ENCODE measurements at regions not wholly inside any gene's neighbourhood (a gene's known extent, or its start where the extent isn't known, plus 50 kb on each side); places are given as distances from the start of the nearest gene placed in this dataset.

GRCh38 chr6:159466926-159467325 is 226.1 kb downstream of the SOD2 start:
- H3K27ac Mint-ChIP-seq = no peak overlapping the region
- Histone ChIP-seq H3K4me1 (ENCODE audit: control insufficient read depth in 2 of 2, insufficient read depth in 2 of 2, low read length in 2 of 2) (peaks cover 18 to 45% of the 10 kb centered on the region in 2 donors), H4K20me1 (ENCODE audit: control insufficient read depth, insufficient read depth, low read length, poor library complexity, severe bottlenecking) (no peaks in the 10 kb centered on the region), H3K79me2 (ENCODE audit: control insufficient read depth, insufficient read depth, low read length) (no peaks in the 10 kb centered on the region), H3K4me3 (ENCODE audit: control extremely low read depth in 1 of 5, extremely low read depth in 1 of 5, insufficient read depth in 1 of 5, low read depth in 2 of 5, low read length in 4 of 5) (no peak overlapping the region), H3K27me3 (replicated peaks in 1 of 4; ENCODE audit: control extremely low read depth in 1 of 4, control insufficient read depth in 3 of 4, insufficient read depth in 4 of 4, low read length in 3 of 4) (no peaks in the 10 kb centered on the region), H2AFZ (ENCODE audit: insufficient read depth, low read depth, low read length, poor library complexity, severe bottlenecking) (no peak overlapping the region), H3K9ac (ENCODE audit: low read length) (no peak overlapping the region), H3K36me3 (replicated peaks in 1 of 2; ENCODE audit: control extremely low read depth in 1 of 2, control insufficient read depth in 1 of 2, extremely low read depth in 1 of 2, insufficient read depth in 2 of 2, low read length in 1 of 2) (no peaks in the 10 kb centered on the region), H3K27ac (ENCODE audit: low read length in 2 of 2) (peak overlapping the region in 1 of 2 donors; percentile 7), H3K9me3 (ENCODE audit: control extremely low read depth in 1 of 3, control insufficient read depth in 2 of 3, insufficient read depth in 1 of 3, low read length in 2 of 3) (peaks cover 0 to 11% (median 4%) of the 10 kb centered on the region in 3 donors), H3K4me2 (replicated peaks; ENCODE audit: low read depth, low read length, poor library complexity, severe bottlenecking) (peak overlapping the region; percentile 39)
- ChIA-PET POLR2A (no interaction called here), CTCF (interaction anchor here (0.9 kb wide), 1 partner anchor 293 kb away, joined by 3 read pairs; no protein-coding TSS in a partner anchor)
- DNase-seq (no peak), ATAC-seq (ENCODE audit: low read depth) (no peak)
- 71% methylated on average over 1 of the region's 2 CpGs for WGBS (ENCODE audit: insufficient coverage)
- no peak for TF ChIP-seq EZH2 (IDR thresholded peaks at IDR 0.05; ENCODE audit: borderline replicate concordance, insufficient read depth, low read depth, low read length, poor library complexity, severe bottlenecking)
- TF ChIP-seq, protein P1, sequence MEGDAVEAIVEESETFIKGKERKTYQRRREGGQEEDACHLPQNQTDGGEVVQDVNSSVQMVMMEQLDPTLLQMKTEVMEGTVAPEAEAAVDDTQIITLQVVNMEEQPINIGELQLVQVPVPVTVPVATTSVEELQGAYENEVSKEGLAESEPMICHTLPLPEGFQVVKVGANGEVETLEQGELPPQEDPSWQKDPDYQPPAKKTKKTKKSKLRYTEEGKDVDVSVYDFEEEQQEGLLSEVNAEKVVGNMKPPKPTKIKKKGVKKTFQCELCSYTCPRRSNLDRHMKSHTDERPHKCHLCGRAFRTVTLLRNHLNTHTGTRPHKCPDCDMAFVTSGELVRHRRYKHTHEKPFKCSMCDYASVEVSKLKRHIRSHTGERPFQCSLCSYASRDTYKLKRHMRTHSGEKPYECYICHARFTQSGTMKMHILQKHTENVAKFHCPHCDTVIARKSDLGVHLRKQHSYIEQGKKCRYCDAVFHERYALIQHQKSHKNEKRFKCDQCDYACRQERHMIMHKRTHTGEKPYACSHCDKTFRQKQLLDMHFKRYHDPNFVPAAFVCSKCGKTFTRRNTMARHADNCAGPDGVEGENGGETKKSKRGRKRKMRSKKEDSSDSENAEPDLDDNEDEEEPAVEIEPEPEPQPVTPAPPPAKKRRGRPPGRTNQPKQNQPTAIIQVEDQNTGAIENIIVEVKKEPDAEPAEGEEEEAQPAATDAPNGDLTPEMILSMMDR (IDR thresholded peaks at IDR 0.05) = no peak
- H3K27me3 Mint-ChIP-seq = no peaks in the 10 kb centered on the region
- peaks cover 1% of the 10 kb centered on the region for H3K9me3 Mint-ChIP-seq (ENCODE audit: insufficient read depth)
- intact Hi-C loops (cut with micrococcal nuclease) = no loop called here
- peaks cover 24% of the 10 kb centered on the region for H3K4me1 Mint-ChIP-seq
- no peak overlapping the region for H3K4me3 Mint-ChIP-seq

DNA sequence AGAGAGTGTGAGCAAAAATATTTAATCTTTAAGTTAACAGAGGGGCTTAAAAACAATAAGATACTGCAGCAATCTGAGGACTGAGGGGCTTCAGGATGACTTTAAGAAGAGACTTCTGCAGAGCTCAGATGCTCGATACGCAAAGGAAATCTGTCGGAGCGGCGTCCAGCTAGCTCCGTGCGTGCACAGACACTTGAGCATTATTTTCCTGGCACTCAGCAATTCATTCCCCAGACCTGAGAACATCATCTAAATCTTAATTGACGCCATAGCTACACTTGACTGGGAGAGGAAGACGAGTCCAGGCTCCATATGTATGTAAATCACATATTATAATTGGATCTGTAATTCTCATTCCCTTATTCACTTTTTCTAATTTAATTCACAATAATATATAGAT is 228.2 kb downstream of the SOD2 start:
- ATAC-seq (ENCODE audit: low read depth) (no peak), DNase-seq (no peak)
- H3K27me3 ChIP-seq (replicated peaks in 1 of 4; ENCODE audit: control extremely low read depth in 1 of 4, control insufficient read depth in 3 of 4, insufficient read depth in 4 of 4, low read length in 3 of 4) = no peaks in the 10 kb centered on the region
- Mint-ChIP-seq H3K4me1 (peaks cover 31% of the 10 kb centered on the region), H3K9me3 (ENCODE audit: insufficient read depth) (no peaks in the 10 kb centered on the region), H3K27ac (no peak overlapping the region), H3K4me3 (no peak overlapping the region), H3K27me3 (no peaks in the 10 kb centered on the region)
- no peaks in the 10 kb centered on the region for H4K20me1 ChIP-seq (ENCODE audit: control insufficient read depth, insufficient read depth, low read length, poor library complexity, severe bottlenecking)
- WGBS (ENCODE audit: insufficient coverage) = 100% methylated on average over 1 of the region's 9 CpGs
- TF ChIP-seq EZH2 (IDR thresholded peaks at IDR 0.05; ENCODE audit: borderline replicate concordance, insufficient read depth, low read depth, low read length, poor library complexity, severe bottlenecking) = no peak
- TF ChIP-seq, protein P1 (IDR thresholded peaks at IDR 0.05) = no peak
- no peaks in the 10 kb centered on the region for H3K36me3 ChIP-seq (replicated peaks in 1 of 2; ENCODE audit: control extremely low read depth in 1 of 2, control insufficient read depth in 1 of 2, extremely low read depth in 1 of 2, insufficient read depth in 2 of 2, low read length in 1 of 2)
- H3K9ac ChIP-seq (ENCODE audit: low read length) = no peak overlapping the region
- H3K4me1 ChIP-seq (ENCODE audit: control insufficient read depth in 2 of 2, insufficient read depth in 2 of 2, low read length in 2 of 2) = peaks cover 18 to 64% of the 10 kb centered on the region in 2 donors
- POLR2A ChIA-PET = no interaction called here
- no peak overlapping the region for H3K4me3 ChIP-seq (ENCODE audit: control extremely low read depth in 1 of 5, extremely low read depth in 1 of 5, insufficient read depth in 1 of 5, low read depth in 2 of 5, low read length in 4 of 5)
- H2AFZ ChIP-seq (ENCODE audit: insufficient read depth, low read depth, low read length, poor library complexity, severe bottlenecking) = no peak overlapping the region
- intact Hi-C loops (cut with micrococcal nuclease) = no loop called here
- H3K9me3 ChIP-seq (ENCODE audit: control extremely low read depth in 1 of 3, control insufficient read depth in 2 of 3, insufficient read depth in 1 of 3, low read length in 2 of 3) = peaks cover 0 to 3% (median 0%) of the 10 kb centered on the region in 3 donors
- no peak overlapping the region for H3K27ac ChIP-seq (ENCODE audit: low read length in 2 of 2)
- no peak overlapping the region for H3K4me2 ChIP-seq (replicated peaks; ENCODE audit: low read depth, low read length, poor library complexity, severe bottlenecking)
- CTCF ChIA-PET = no interaction called here
- no peaks in the 10 kb centered on the region for H3K79me2 ChIP-seq (ENCODE audit: control insufficient read depth, insufficient read depth, low read length)

All from B cell (primary cell).